ENCODE measurements at regions not wholly inside any gene's neighbourhood (a gene's known extent, or its start where the extent isn't known, plus 50 kb on each side); places are given as distances from the start of the nearest gene placed in this dataset.
"Not testable (repeated sequence)": the region's sequence is repeated elsewhere in the genome, so short reads cannot be mapped to it uniquely, and the experiment has no call there.

- DNase-seq (ENCODE audit: low read depth, low spot score) (no peak), ATAC-seq (no peak)
- Histone ChIP-seq H3K36me3 (ENCODE audit: control insufficient read depth, insufficient read depth, low read length) (no peaks in the 10 kb centered on the region), H3K27ac (ENCODE audit: low read length) (no peak overlapping the region), H3K4me1 (ENCODE audit: control insufficient read depth, insufficient read depth, low read length) (no peaks in the 10 kb centered on the region), H3K4me3 (ENCODE audit: low read depth in 2 of 2, low read length in 2 of 2) (no peak overlapping the region), H3K9me3 (ENCODE audit: control insufficient read depth, insufficient read depth, low read depth, low read length) (no peaks in the 10 kb centered on the region), H3K27me3 (ENCODE audit: control insufficient read depth, insufficient read depth, low read length) (no peaks in the 10 kb centered on the region)
- in situ Hi-C loops (cut with HindIII; ENCODE audit: low pct_unique_long_range_greater_than_20kb, low sequenced_read_pairs), result no loop called here
- intact Hi-C loops (cut with micrococcal nuclease; ENCODE audit: unreplicated experiment), result loop anchor here (10.0 kb wide), 1 partner anchor 60 kb away; no protein-coding TSS in a partner anchor
- POLR2A ChIA-PET, result no interaction called here
- TF ChIP-seq REST (IDR thresholded peaks at IDR 0.05; ENCODE audit: insufficient read depth in 1 of 2, low read depth in 2 of 2, low read length in 1 of 2) (no peak), TCF7L2 (IDR thresholded peaks at IDR 0.05; ENCODE audit: low read depth, low read length) (no peak), SIN3A (IDR thresholded peaks at IDR 0.05; ENCODE audit: borderline replicate concordance, insufficient read depth, low read depth, low read length) (no peak), CTCF (IDR thresholded peaks at IDR 0.05) (no peak), POLR2AphosphoS5 (IDR thresholded peaks at IDR 0.05; ENCODE audit: low read depth, low read length) (no peak)
- CTCF ChIA-PET, result no interaction called here
- no TSS peak for BruUV-seq (replicated peaks)
These were observed 216.4 kb downstream of the ANKRD30B start for GRCh38 chr18:14964406-14964805.

- H3K4me1 ChIP-seq (ENCODE audit: control insufficient read depth, insufficient read depth, low read length); in situ Hi-C loops (cut with HindIII; ENCODE audit: low pct_unique_long_range_greater_than_20kb, low sequenced_read_pairs); H3K4me3 ChIP-seq (ENCODE audit: low read depth in 2 of 2, low read length in 2 of 2); H3K36me3 ChIP-seq (ENCODE audit: control insufficient read depth, insufficient read depth, low read length); DNase-seq (ENCODE audit: low read depth, low spot score); ATAC-seq; CTCF ChIA-PET; H3K27ac ChIP-seq (ENCODE audit: low read length); H3K9me3 ChIP-seq (ENCODE audit: control insufficient read depth, insufficient read depth, low read depth, low read length); BruUV-seq (replicated peaks); H3K27me3 ChIP-seq (ENCODE audit: control insufficient read depth, insufficient read depth, low read length); POLR2A ChIA-PET: not testable (repeated sequence)
- intact Hi-C loops (cut with micrococcal nuclease; ENCODE audit: unreplicated experiment), result loop anchor here (10.0 kb wide), 1 partner anchor 60 kb away; no protein-coding TSS in a partner anchor
These were observed 217.0 kb downstream of the ANKRD30B start for GRCh38 chr18:14964976-14965375.

GRCh38 chr18:14965553-14965952 lies 217.6 kb downstream of the ANKRD30B start:
- Histone ChIP-seq H3K9me3 (ENCODE audit: control insufficient read depth, insufficient read depth, low read depth, low read length) (no peaks in the 10 kb centered on the region), H3K27ac (ENCODE audit: low read length) (no peak overlapping the region), H3K4me3 (ENCODE audit: low read depth in 2 of 2, low read length in 2 of 2) (no peak overlapping the region), H3K27me3 (ENCODE audit: control insufficient read depth, insufficient read depth, low read length) (no peaks in the 10 kb centered on the region), H3K36me3 (ENCODE audit: control insufficient read depth, insufficient read depth, low read length) (no peaks in the 10 kb centered on the region), H3K4me1 (ENCODE audit: control insufficient read depth, insufficient read depth, low read length) (no peaks in the 10 kb centered on the region)
- in situ Hi-C loops (cut with HindIII; ENCODE audit: low pct_unique_long_range_greater_than_20kb, low sequenced_read_pairs) (no loop called here), intact Hi-C loops (cut with micrococcal nuclease; ENCODE audit: unreplicated experiment) (loop anchor here (10.0 kb wide), 1 partner anchor 61 kb away; no protein-coding TSS in a partner anchor)
- no peak for TF ChIP-seq TCF7L2 (IDR thresholded peaks at IDR 0.05; ENCODE audit: low read depth, low read length)
- no TSS peak for BruUV-seq (replicated peaks)
- POLR2A ChIA-PET, result no interaction called here
- no peak for DNase-seq (ENCODE audit: low read depth, low spot score)
- no peak for ATAC-seq
- CTCF ChIA-PET, result no interaction called here

GRCh38 chr18:14967246-14967645 lies 219.3 kb downstream of the ANKRD30B start:
- H3K4me3 ChIP-seq (ENCODE audit: low read depth in 2 of 2, low read length in 2 of 2); H3K27me3 ChIP-seq (ENCODE audit: control insufficient read depth, insufficient read depth, low read length); in situ Hi-C loops (cut with HindIII; ENCODE audit: low pct_unique_long_range_greater_than_20kb, low sequenced_read_pairs); CTCF ChIA-PET; POLR2A ChIA-PET; H3K27ac ChIP-seq (ENCODE audit: low read length); ATAC-seq; DNase-seq (ENCODE audit: low read depth, low spot score); H3K9me3 ChIP-seq (ENCODE audit: control insufficient read depth, insufficient read depth, low read depth, low read length); BruUV-seq (replicated peaks); H3K4me1 ChIP-seq (ENCODE audit: control insufficient read depth, insufficient read depth, low read length); H3K36me3 ChIP-seq (ENCODE audit: control insufficient read depth, insufficient read depth, low read length): not testable (repeated sequence)
- intact Hi-C loops (cut with micrococcal nuclease; ENCODE audit: unreplicated experiment), result loop anchor here (10.0 kb wide), 1 partner anchor 62 kb away; no protein-coding TSS in a partner anchor

Measured in Panc1 (cell line).